GM21447 (cell line): ENCODE measurements at regions not wholly inside any gene's neighbourhood (a gene's known extent, or its start where the extent isn't known, plus 50 kb on each side); places are given as distances from the start of the nearest gene placed in this dataset.
A peak's percentile ranks its signal among the peaks of the same experiment; 100 is the strongest.

ENCODE experiments used
- ATAC-seq: cut with Tn5 transposase; IDR thresholded peaks from one replicate; pipeline ENCODE4 v1.9.1; 2021; ENCODE audit not compliant: unreplicated experiment

DNA sequence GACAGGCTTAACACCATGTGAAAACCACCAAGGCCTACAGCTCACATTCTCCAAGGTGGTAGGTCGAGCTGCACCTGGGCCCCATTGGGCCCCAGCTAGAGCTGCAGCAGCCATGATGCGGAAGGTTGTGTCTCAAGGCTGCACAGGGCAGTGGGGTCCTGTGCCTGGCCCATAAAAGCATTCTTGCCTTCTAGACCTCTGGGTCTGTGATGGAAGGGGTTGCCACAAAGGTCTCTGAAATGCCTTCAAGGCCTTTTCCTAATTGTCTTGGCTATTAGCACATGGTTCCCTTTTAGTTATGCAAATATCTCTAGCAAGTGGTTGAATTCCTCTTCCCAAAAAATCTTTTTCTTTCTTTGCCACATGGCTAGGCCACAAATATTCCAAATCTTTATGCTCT, 52.5 kb upstream of the C11orf58 start:
- no peak for ATAC-seq

GRCh38 chr11:16678466-16679116, 59.9 kb upstream of the C11orf58 start:
- no peak for ATAC-seq

- no peak for ATAC-seq
These were observed 68.5 kb upstream of the C11orf58 start for GRCh38 chr11:16669799-16670415.

- ATAC-seq, result no peak
These were observed 105.9 kb upstream of the C11orf58 start for GRCh38 chr11:16632295-16633200.

DNA sequence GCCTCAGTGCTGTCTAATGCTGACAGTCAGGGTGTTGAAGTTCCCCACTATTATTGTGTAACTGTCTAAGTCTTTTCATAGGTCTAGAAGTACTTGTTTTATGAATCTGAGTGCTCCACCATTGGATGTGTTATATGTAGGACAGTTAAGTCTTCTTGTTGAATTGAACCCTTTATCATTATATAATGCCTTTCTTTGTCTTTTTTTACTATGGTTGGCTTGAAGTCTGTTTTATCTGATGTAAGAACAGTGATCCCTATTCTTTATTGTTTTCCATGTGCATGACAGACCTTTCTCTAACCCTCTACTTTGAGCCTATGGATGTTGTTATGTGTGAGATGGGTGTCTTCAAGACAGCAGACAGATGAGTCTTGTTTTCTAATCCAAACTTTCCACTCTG, 107.8 kb upstream of the C11orf58 start:
- no peak for ATAC-seq

GRCh38 chr11:16618431-16618830, 120.0 kb upstream of the C11orf58 start:
- no peak for ATAC-seq

DNA sequence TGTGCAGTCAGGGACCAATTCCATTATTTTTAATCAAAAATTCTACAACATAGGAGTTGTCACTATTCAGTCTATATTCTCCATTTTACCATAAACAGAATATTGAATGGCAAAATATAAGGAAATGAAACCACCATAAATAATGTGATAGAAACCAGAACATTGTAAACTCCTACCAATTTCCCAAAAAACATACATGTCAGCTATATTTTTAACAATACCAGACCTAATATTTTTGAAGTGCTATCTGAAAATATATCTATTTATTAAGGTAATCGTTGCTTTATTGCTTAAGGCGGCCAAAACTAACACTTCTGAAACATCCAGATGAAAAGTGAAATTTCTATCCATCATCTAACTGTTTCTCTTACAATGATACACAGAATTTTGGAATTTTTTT, 123.0 kb upstream of the C11orf58 start:
- ATAC-seq, result no peak

GRCh38 chr11:16613512-16614381, 124.7 kb upstream of the C11orf58 start:
- ATAC-seq, result peak; percentile 100

GRCh38 chr11:16613262-16613511, 125.3 kb upstream of the C11orf58 start:
- no peak for ATAC-seq

GRCh38 chr11:16612566-16613261, 125.7 kb upstream of the C11orf58 start:
- ATAC-seq, result no peak

- ATAC-seq, result no peak
These were observed 126.4 kb upstream of the C11orf58 start for GRCh38 chr11:16611926-16612565.

DNA sequence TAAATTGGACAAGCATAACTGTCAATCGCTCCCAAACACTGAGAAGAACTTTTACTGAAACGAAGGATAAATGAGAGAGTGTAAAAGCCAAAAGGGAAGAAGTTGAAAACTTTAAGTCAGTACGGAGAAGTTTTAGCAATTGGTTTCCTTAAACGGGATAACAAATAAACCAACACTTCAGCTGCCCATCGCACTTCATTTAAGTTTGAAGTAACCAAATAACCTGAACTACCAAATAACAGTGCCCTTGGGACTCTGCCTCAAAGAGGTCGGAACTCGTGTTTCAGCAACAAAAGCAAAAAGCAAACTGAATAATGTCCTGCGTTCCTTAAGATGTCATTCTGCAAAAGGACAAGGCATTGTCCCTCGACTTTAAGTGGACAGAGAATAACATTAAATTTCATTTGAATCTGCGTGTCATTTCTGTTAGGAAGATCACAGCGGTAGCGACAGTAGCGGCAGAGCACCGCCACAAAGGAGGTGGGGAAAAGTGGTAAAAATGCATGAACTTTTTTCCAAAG, 127.0 kb upstream of the C11orf58 start:
- ATAC-seq, result no peak

GRCh38 chr11:16610738-16611388, 127.6 kb upstream of the C11orf58 start:
- no peak for ATAC-seq

DNA sequence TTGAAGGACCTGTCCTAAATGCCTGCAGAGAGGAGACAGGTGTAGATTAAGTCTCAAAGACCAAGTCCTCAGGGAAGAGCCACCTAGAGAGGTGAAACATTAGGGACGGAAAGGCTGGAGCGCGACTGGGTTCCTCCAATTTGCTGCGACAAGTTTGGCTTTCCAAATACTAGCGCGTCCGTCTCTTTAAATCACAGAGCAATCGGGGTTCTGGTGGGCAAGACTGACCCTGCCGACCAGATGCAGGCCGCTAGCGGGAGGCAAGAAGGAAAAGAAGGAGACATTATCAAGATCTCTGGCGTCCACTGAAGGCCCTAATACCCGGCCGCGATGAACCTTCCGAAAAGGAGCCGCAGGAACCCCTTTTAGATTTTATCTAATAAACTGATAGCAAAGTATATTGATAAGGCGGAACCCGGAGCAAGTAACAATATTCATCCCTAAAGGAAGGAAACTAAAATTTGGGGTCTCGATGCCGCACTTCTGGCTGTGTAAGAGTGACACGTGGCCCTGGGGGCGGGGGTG, 128.2 kb upstream of the C11orf58 start:
- no peak for ATAC-seq

- ATAC-seq, result no peak
These were observed 128.7 kb upstream of the C11orf58 start for GRCh38 chr11:16609769-16610168.

DNA sequence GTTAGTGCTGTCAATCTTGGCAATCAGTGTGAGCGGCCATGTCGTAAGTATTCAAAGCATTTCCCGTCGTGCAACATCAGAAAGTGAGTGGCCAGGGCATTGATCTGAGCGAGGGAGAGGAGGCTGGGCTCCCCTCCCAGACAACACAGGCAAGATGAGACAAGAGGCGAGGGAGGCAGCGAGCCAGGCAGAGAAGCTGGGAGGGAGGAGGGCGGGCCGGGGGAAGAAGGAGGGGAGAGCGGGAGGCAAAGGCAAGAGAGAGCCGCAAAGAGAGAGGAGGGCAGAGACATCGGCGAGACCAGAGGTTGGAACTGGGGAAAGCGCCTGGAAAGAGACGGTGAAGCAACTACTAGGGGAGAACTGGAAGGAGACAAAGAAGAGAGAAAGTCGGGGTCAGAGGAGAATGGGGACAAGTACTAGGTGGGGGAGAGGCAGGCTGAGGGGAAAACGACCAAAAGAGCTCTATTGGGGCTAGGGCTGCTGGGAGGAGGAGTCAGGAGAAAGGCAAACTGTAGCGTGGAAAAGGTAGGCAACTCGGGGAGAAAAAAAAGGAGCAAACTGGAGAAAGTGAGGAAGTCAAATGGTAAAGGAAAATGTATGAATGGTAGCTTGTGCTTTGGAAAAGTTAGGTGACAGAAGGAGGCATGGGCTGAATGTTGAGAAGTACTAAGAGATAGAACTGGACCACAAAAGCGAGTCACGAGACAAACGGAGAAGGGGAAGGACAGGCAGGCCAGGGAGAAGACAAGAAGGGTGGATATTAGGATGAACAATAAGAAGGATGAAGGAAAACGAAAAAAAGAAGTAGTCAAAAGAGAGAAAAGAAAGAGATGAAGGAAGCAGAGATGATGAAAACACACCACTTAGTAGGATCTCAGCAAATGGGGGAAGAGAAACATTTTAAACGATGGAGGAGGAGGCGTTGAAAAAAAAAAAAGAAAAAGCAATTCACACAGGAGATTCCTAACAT, 130.5 kb upstream of the C11orf58 start:
- no peak for ATAC-seq

DNA sequence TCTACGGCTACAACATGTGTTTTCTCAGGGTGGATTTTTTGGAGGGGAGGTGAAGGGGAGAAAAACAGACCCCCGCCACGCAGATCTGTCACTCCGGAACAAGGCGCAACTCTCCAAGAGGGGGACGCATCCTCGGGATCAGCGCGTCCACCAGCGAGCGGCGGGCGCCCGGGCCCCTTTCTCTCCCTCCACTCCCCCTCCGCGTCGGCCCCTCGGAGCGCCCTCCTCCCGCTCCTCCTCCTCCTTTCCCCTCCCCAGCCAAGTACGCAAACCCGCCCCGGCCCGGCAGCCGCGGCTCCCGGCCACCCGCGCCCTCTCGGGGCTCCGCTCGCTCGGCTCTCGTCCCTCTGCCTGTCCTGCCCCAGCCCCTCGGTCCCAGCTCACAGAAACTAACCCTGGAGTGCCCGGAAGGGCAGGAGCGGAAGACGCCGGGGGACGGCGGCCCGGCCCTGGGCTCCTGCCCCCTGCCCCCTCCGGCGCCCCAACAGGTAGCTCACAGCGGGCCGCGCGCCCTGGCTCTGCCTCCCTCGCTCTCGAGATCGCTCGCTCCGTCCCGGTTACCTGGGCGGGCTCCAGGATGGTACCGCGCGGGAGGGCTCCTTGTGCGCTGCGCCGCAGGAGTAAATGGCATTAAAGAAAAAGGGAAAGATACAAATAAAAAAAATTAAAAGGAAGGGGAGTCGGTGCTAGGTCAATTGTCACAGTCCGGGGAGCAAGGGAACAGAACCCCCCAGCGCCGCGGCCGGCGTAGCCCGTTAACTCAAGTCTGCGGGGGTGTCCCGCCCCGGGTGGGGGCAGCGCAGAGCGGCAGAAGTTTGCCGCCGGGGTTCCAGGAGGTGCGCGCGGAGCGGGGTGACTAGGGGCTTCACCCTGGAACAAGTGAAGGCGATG, 131.4 kb upstream of the C11orf58 start:
- no peak for ATAC-seq
